Central memory CD8-positive, alpha-beta T cell (primary cell): ENCODE measurements at regions not wholly inside any gene's neighbourhood (a gene's known extent, or its start where the extent isn't known, plus 50 kb on each side); places are given as distances from the start of the nearest gene placed in this dataset.

Experiments
- ATAC-seq: fragments of 150-1000 bp; cut with Tn5 transposase; replicated peaks from 2 replicates; pipeline ENCODE4 v1.10.0; 2022; ENCODE audit warnings: mild to moderate bottlenecking, moderate FRiP score, moderate number of reproducible peaks; ENCODE audit not compliant: poor library complexity, severe bottlenecking; ENCODE audit errors: extremely low read depth
- DNase-seq, 2 donors: peaks; one replicate each; pipeline ENCODE4 v3.0.0; 2021; ENCODE audit warnings: low spot score in 2 of 2
- H3K27ac Mint-ChIP-seq: one replicate; pipeline ENCODE4 v1.8.0; 2022; ENCODE audit warnings: low read depth, mild to moderate bottlenecking, moderate library complexity, mixed read lengths
- H3K27me3 Mint-ChIP-seq: one replicate; pipeline ENCODE4 v1.8.0; 2022; ENCODE audit warnings: mixed read lengths
- H3K36me3 Mint-ChIP-seq: one replicate; pipeline ENCODE4 v1.8.0; 2022; ENCODE audit warnings: mild to moderate bottlenecking, moderate library complexity, mixed read lengths; ENCODE audit not compliant: insufficient read depth
- H3K4me1 Mint-ChIP-seq: one replicate; pipeline ENCODE4 v1.8.0; 2022; ENCODE audit warnings: mixed read lengths
- H3K4me3 Mint-ChIP-seq: one replicate; pipeline ENCODE4 v1.8.0; 2022; ENCODE audit warnings: mild to moderate bottlenecking, moderate library complexity, mixed read lengths
- H3K9me3 Mint-ChIP-seq: one replicate; pipeline ENCODE4 v1.8.0; 2022; ENCODE audit warnings: mixed read lengths

- no peak for DNase-seq
- Mint-ChIP-seq H3K4me3 (no peak overlapping the region), H3K36me3 (no peaks in the 10 kb centered on the region), H3K9me3 (peaks cover 4% of the 10 kb centered on the region), H3K4me1 (no peaks in the 10 kb centered on the region), H3K27me3 (no peaks in the 10 kb centered on the region), H3K27ac (no peak overlapping the region)
- ATAC-seq: no peak
Measured at GRCh38 chr4:175954685-175955084, 111.0 kb upstream of the WDR17 start.

GRCh38 chr4:175961604-175962003, 104.0 kb upstream of the WDR17 start:
- ATAC-seq (no peak), DNase-seq (no peak)
- Mint-ChIP-seq H3K9me3 (peaks cover 4% of the 10 kb centered on the region), H3K27ac (no peak overlapping the region), H3K36me3 (no peaks in the 10 kb centered on the region), H3K4me3 (no peak overlapping the region), H3K4me1 (no peaks in the 10 kb centered on the region), H3K27me3 (no peaks in the 10 kb centered on the region)

- Mint-ChIP-seq H3K4me1 (no peaks in the 10 kb centered on the region), H3K9me3 (no peaks in the 10 kb centered on the region), H3K27me3 (no peaks in the 10 kb centered on the region), H3K36me3 (no peaks in the 10 kb centered on the region), H3K27ac (no peak overlapping the region), H3K4me3 (no peak overlapping the region)
- DNase-seq: no peak
- ATAC-seq: no peak
Measured at GRCh38 chr4:175970072-175970471, 95.6 kb upstream of the WDR17 start.

DNA sequence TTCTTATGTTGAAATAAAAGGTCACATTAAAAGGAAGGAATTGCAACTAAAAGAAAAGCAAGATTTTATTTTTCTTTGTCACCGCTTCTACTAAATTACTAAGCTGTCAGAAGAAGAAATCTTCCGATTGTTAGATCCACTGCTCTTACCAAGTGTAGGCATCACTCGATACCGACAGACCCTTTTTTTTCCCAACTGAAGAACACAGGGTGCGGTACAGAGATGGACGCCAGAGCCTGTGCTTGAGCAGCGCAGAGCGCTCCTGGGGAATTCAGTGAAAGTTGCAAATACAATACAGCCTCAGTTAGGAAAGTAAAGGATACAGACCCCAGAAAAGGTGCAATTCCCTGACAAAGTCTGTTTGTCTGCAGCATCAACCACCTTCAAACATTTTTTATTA, 94.9 kb upstream of the WDR17 start:
- ATAC-seq: no peak
- no peaks in the 10 kb centered on the region for H3K27me3 Mint-ChIP-seq
- H3K27ac Mint-ChIP-seq: no peak overlapping the region
- H3K36me3 Mint-ChIP-seq: no peaks in the 10 kb centered on the region
- no peak overlapping the region for H3K4me3 Mint-ChIP-seq
- H3K9me3 Mint-ChIP-seq: no peaks in the 10 kb centered on the region
- DNase-seq: no peak
- H3K4me1 Mint-ChIP-seq: no peaks in the 10 kb centered on the region

DNA sequence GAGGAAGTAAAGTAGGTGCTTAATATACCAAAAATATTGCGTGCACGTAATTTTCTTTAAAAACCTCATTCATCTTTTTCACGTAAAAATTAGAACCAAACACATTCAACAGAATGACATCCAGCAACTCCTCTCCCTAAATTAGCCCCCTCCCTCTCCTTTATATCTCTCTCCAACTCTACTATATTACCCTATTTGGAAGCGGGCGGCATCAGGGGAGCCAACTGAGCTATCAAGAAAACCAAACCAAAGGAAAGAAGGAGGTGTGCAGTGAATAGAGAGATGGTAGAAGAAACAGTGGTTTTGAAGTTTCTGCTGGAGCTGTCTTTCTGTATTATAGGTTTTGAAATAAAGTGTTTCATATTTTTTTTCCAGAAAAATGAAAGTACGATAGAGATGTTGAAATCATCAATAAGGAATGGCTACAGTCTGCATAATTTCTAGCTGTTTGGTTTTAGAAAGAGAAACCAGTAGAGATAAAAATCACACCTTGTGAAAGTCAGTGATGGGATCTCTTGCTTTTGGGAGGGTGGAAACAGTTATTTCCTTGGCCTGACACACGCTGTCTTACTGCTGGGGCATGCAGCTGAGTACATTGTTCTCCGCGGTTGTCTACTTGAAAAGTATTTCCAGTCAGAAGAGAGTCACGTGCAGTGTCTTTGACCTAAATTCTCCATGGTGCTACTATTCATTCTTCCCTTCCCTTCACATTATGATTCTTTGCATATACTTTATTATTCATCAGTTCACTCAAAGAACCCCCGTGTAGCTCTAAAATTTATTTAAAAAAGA, 94.1 kb upstream of the WDR17 start:
- Mint-ChIP-seq H3K27ac (no peak overlapping the region), H3K27me3 (no peaks in the 10 kb centered on the region), H3K4me3 (no peak overlapping the region), H3K4me1 (no peaks in the 10 kb centered on the region), H3K36me3 (no peaks in the 10 kb centered on the region), H3K9me3 (no peaks in the 10 kb centered on the region)
- ATAC-seq: no peak
- DNase-seq: no peak

DNA sequence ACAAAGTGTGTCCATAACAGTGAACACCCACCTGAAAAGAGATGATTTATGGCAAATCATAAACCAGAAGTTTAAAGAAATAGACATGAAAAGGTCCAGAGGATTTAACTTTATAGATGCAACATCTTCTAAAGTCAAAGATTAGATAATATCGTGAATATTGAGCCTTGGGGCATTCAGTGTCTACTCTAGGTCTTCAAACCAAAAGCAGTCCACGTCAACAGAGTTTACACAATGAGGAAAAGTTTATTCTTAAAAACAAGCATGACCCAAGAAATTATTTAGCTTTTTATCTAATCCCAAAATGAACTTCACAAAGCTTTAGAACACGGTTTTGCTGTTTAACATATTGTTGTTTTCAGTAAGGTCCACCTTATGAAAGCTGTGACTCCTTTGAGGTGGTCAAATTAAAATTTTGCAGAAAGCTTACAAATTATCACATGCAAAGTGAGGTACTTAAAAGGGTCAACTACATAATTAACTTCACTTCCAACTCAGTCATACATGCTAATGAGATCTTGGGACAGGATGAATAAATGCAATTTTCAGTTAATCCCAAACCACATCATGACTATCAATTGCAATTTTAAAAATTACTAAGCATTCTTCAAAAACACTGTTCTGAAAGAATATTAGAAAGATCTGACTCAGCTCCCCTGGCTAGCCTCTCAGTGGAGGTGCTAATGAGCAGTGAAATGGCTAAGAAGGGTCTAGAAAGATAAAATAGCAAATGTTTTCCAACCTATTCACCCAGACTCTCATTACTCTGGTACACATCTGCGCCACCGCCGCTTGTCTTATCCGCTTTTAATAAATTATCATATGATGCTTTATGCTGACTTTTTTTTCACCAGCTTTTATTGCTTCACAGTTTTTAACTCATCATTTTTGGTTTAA, 92.4 kb upstream of the WDR17 start:
- Mint-ChIP-seq H3K9me3 (no peaks in the 10 kb centered on the region), H3K4me1 (no peaks in the 10 kb centered on the region)
- ATAC-seq: no peak

GRCh38 chr4:175983636-175984035, 82.0 kb upstream of the WDR17 start:
- no peak for ATAC-seq
- Mint-ChIP-seq H3K9me3 (peaks cover 8% of the 10 kb centered on the region), H3K27ac (no peak overlapping the region), H3K27me3 (peaks cover 9% of the 10 kb centered on the region), H3K36me3 (no peaks in the 10 kb centered on the region), H3K4me3 (no peak overlapping the region), H3K4me1 (no peaks in the 10 kb centered on the region)
- no peak for DNase-seq

More for the DNA sequence above, 92.4 kb upstream of the WDR17 start:
- Mint-ChIP-seq H3K4me3 (no peak overlapping the region), H3K27me3 (no peaks in the 10 kb centered on the region), H3K36me3 (no peaks in the 10 kb centered on the region), H3K27ac (no peak overlapping the region)
- no peak for DNase-seq

GRCh38 chr4:175986668-175987067, 79.0 kb upstream of the WDR17 start:
- DNase-seq: no peak
- H3K4me1 Mint-ChIP-seq: no peaks in the 10 kb centered on the region
- no peak overlapping the region for H3K27ac Mint-ChIP-seq
- H3K36me3 Mint-ChIP-seq: no peaks in the 10 kb centered on the region
- H3K4me3 Mint-ChIP-seq: no peak overlapping the region
- peaks cover 8% of the 10 kb centered on the region for H3K9me3 Mint-ChIP-seq
- peaks cover 9% of the 10 kb centered on the region for H3K27me3 Mint-ChIP-seq
- ATAC-seq: no peak

DNA sequence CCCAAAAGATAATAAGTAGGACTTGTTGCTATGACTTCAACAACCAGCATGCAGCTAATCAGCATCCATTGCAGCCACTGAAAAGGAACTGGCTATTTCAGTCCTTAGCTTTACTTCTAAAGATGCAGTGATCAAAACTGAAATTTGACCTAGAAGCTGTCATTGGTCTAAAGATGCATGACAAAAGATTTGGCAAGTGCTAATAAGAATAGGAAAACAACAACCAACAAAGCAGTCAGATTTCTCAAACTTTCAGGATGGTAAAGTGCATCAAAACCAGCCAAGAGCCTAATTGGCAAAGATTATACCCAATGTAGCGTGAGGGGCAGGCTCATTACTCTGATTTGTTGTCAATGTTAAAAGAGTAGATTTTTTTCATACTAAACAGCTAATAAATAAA, 77.1 kb upstream of the WDR17 start:
- no peak for ATAC-seq
- Mint-ChIP-seq H3K36me3 (no peaks in the 10 kb centered on the region), H3K27ac (no peak overlapping the region), H3K4me1 (no peaks in the 10 kb centered on the region), H3K9me3 (peaks cover 8% of the 10 kb centered on the region), H3K27me3 (peaks cover 9% of the 10 kb centered on the region), H3K4me3 (no peak overlapping the region)
- DNase-seq: no peak

DNA sequence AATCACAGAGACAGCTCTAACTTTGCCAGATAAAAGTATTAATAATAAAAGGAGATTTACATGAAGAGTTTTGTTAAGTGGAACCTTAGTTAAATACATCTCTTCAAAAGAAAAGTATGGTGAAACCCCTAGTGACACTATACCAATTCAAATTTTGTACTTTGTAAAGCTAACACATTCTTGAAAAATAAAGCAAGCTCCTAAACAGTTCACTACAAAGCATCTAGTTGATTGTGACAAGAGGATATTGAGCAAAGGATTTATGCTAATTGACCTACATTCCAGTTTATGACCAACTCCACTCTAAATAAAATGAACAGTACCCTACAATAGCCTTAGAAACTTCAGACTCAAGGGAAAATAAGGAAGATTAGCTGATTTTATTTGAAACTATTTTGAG, 69.4 kb upstream of the WDR17 start:
- no peak for DNase-seq
- no peaks in the 10 kb centered on the region for H3K4me1 Mint-ChIP-seq
- H3K9me3 Mint-ChIP-seq: no peaks in the 10 kb centered on the region

GRCh38 chr4:175997291-175997690, 68.3 kb upstream of the WDR17 start:
- ATAC-seq (no peak), DNase-seq (no peak)
- Mint-ChIP-seq H3K27ac (no peak overlapping the region), H3K36me3 (no peaks in the 10 kb centered on the region), H3K4me1 (no peaks in the 10 kb centered on the region), H3K4me3 (no peak overlapping the region), H3K27me3 (peaks cover 26% of the 10 kb centered on the region), H3K9me3 (no peaks in the 10 kb centered on the region)

More for the DNA sequence above, 69.4 kb upstream of the WDR17 start:
- Mint-ChIP-seq H3K4me3 (no peak overlapping the region), H3K27ac (no peak overlapping the region), H3K27me3 (peaks cover 16% of the 10 kb centered on the region), H3K36me3 (no peaks in the 10 kb centered on the region)
- no peak for ATAC-seq

- Mint-ChIP-seq H3K4me3 (no peak overlapping the region), H3K36me3 (no peaks in the 10 kb centered on the region), H3K9me3 (no peaks in the 10 kb centered on the region), H3K4me1 (peaks cover 5% of the 10 kb centered on the region), H3K27ac (no peak overlapping the region), H3K27me3 (peaks cover 35% of the 10 kb centered on the region)
- no peak for ATAC-seq
- DNase-seq: no peak
Measured at GRCh38 chr4:175998782-175999181, 66.9 kb upstream of the WDR17 start.

DNA sequence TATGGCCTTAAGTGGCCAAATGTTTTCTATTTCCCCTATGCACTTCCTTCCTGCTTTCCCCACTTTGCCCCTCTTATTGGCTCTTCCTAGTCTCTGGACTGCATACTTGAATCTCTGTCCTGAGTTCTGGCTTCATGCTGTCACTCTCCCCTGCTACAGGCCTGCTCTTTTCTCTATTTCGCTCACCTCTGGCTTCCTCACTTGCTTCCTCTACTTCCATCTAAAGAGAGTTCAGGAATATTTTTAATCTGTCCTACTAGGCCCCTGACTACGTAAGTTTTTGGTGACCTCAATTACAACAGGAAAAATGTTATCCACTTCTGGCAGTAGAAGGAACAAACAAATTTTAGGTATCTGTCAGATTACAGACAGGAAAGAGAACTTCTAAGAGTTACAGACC, 65.7 kb upstream of the WDR17 start:
- no peaks in the 10 kb centered on the region for H3K9me3 Mint-ChIP-seq
- H3K36me3 Mint-ChIP-seq: no peaks in the 10 kb centered on the region
- DNase-seq: no peak
- peaks cover 35% of the 10 kb centered on the region for H3K27me3 Mint-ChIP-seq
- ATAC-seq: no peak
- no peak overlapping the region for H3K4me3 Mint-ChIP-seq
- H3K4me1 Mint-ChIP-seq: peaks cover 5% of the 10 kb centered on the region
- no peak overlapping the region for H3K27ac Mint-ChIP-seq
